Adrenal gland (tissue), 9 donors: ENCODE measurements at regions not wholly inside any gene's neighbourhood (a gene's known extent, or its start where the extent isn't known, plus 50 kb on each side); places are given as distances from the start of the nearest gene placed in this dataset.

Source experiments
- DNase-seq, 7 donors: peaks; one replicate each; pipeline ENCODE4 v3.0.0-alpha.2; 2019 to 2020
- H3K27ac ChIP-seq, 5 donors: fragments of 200-600 bp; sonication (generic) in 4 of 5; 1 replicate in 3 of 5; 2 replicates in 2 of 5; pipeline versions ENCODE4 v1.5.1 to v1.8.0; 2016 to 2020; ENCODE audit warnings: mild to moderate bottlenecking in 1 of 5
- H3K27me3 ChIP-seq: fragments of 200-600 bp; 2 replicates; pipeline ENCODE4 v1.8.0; 2021
- H3K36me3 ChIP-seq, 2 donors: fragments of 200-600 bp; replicated peaks in 1 of 2; 1 replicate in 1 of 2; 2 replicates in 1 of 2; pipeline versions ENCODE4 v1.5.1 to v1.8.0; 2018 to 2022
- H3K4me1 ChIP-seq, 2 donors: fragments of 200-600 bp; replicated peaks in 1 of 2; 1 replicate in 1 of 2; 2 replicates in 1 of 2; pipeline versions ENCODE4 v1.5.1 to v1.8.0; 2018 to 2021
- H3K4me3 ChIP-seq, 4 donors: fragments of 200-600 bp; sonication (generic) in 3 of 4; one replicate each; pipeline ENCODE4 v1.5.1; 2016 to 2018
- H3K9me3 ChIP-seq, 3 donors: fragments of 200-600 bp; sonication (generic) in 1 of 3; replicated peaks in 1 of 3; 1 replicate in 2 of 3; 2 replicates in 1 of 3; pipeline versions ENCODE4 v1.5.1 to v1.8.0; 2016 to 2021
- POLR2A ChIP-seq, 2 donors: fragments of 450-650 bp; IDR thresholded peaks; one replicate each; pipeline ENCODE4 v1.6.1; 2017; ENCODE audit warnings: antibody characterized with exemption in 2 of 2, mild to moderate bottlenecking in 2 of 2, moderate library complexity in 1 of 2
- WGBS, 4 donors: extraction: QIAGEN DNeasy Blood & Tissue Kit in 2 of 4; methylation state at CpG; one replicate each; pipeline versions ENCODE4 v1.1.5 to v1.1.7; 2013 to 2017; 5-methylcytosine and 5-hydroxymethylcytosine counted together
- intact Hi-C, 2 donors: fragments of 100-400 bp; cut with DNase I; formaldehyde crosslinking; loops; one replicate each; pipeline versions ENCODE4 v1.14.1 to v1.15.0; 2022 to 2023
- TF ChIP-seq, protein P1 (sequence below), 6 experiments: fragments of 450-650 bp in 4 of 6; fragments of 200-600 bp in 2 of 6; sonication (generic) in 1 of 6; IDR thresholded peaks; 1 replicate in 5 of 6; 2 replicates in 1 of 6; pipeline versions ENCODE4 v1.5.1 to v1.8.0; 2016 to 2021; ENCODE audit warnings: antibody characterized with exemption in 6 of 6, mild to moderate bottlenecking in 2 of 6, moderate library complexity in 1 of 6
- donor health status: healthy with polysubstance abuse.
- donor health status: Bipolar disorder and iron deficiency.
- donor health status: DM: yes; HTN: yes; CAD: no.
- donor health status: DM: no; HTN: no; CAD: no.
- donor health status: DM: no; HTN: no; CAD: no.

GRCh38 chr4:97493815-97494518 is 649.3 kb downstream of the STPG2 start:
- Histone ChIP-seq H3K4me1 (no peaks in the 10 kb centered on the region), H3K36me3 (no peaks in the 10 kb centered on the region), H3K4me3 (no peak overlapping the region), H3K27me3 (no peaks in the 10 kb centered on the region), H3K27ac (no peak overlapping the region), H3K9me3 (no peaks in the 10 kb centered on the region)
- WGBS, 4 donors: 8 to 17% (median 14%) methylated on average over 1 of the region's 1 CpG
- TF ChIP-seq, protein P1, sequence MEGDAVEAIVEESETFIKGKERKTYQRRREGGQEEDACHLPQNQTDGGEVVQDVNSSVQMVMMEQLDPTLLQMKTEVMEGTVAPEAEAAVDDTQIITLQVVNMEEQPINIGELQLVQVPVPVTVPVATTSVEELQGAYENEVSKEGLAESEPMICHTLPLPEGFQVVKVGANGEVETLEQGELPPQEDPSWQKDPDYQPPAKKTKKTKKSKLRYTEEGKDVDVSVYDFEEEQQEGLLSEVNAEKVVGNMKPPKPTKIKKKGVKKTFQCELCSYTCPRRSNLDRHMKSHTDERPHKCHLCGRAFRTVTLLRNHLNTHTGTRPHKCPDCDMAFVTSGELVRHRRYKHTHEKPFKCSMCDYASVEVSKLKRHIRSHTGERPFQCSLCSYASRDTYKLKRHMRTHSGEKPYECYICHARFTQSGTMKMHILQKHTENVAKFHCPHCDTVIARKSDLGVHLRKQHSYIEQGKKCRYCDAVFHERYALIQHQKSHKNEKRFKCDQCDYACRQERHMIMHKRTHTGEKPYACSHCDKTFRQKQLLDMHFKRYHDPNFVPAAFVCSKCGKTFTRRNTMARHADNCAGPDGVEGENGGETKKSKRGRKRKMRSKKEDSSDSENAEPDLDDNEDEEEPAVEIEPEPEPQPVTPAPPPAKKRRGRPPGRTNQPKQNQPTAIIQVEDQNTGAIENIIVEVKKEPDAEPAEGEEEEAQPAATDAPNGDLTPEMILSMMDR (IDR thresholded peaks at IDR 0.05): no peak
- no peak for TF ChIP-seq POLR2A (IDR thresholded peaks at IDR 0.05)
- DNase-seq: no peak
- intact Hi-C loops: no loop called here

DNA sequence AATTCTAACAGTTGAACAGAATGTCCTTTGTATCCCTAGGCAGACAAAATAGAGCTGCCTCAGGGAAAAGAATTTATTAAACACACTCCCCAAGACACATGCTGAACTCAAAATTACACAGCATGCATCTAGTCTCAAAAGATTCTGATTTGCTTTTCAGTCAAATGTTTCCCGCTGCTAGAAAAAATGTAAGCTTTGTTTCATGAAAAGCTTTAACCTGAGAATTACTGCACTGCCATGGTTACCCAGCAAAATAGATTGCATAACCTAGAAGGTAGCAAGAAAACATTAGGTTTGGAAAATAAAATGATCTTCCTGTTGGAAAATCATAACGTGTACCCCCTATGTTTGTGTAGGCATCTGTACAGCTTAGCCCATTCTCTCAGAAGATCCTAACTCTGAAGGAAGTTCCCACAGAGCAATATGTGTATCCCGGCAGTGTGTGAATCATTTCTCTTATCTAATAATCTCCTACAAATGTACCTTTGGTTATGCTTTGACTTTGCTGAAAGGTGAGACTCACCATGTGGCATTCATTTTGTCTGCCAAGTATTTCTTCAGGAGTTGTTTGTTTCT is 646.9 kb downstream of the STPG2 start:
- no peaks in the 10 kb centered on the region for H3K9me3 ChIP-seq
- no peak for DNase-seq
- 59 to 68% (median 61%) methylated on average over 3 of the region's 3 CpGs for whole genome bisulfite sequencing, 4 donors
- H3K27ac ChIP-seq: no peak overlapping the region
- TF ChIP-seq POLR2A (IDR thresholded peaks at IDR 0.05): no peak
- TF ChIP-seq, protein P1 (IDR thresholded peaks at IDR 0.05): no peak
- H3K27me3 ChIP-seq: no peaks in the 10 kb centered on the region
- H3K36me3 ChIP-seq: no peaks in the 10 kb centered on the region
- intact Hi-C loops: no loop called here
- H3K4me3 ChIP-seq: no peak overlapping the region
- no peaks in the 10 kb centered on the region for H3K4me1 ChIP-seq

- DNase-seq: no peak
- TF ChIP-seq POLR2A (IDR thresholded peaks at IDR 0.05): no peak
- TF ChIP-seq, protein P1 (IDR thresholded peaks at IDR 0.05): no peak
- Histone ChIP-seq H3K4me3 (no peak overlapping the region), H3K4me1 (no peaks in the 10 kb centered on the region), H3K27ac (no peak overlapping the region), H3K27me3 (no peaks in the 10 kb centered on the region), H3K36me3 (no peaks in the 10 kb centered on the region), H3K9me3 (no peaks in the 10 kb centered on the region)
- 81 to 88% (median 83%) methylated on average over 3 of the region's 3 CpGs for WGBS, 4 donors
- intact Hi-C loops: no loop called here
Measured at GRCh38 chr4:97498875-97499274, 644.4 kb downstream of the STPG2 start.

GRCh38 chr4:97500423-97500822 is 642.9 kb downstream of the STPG2 start:
- Histone ChIP-seq H3K27me3 (no peaks in the 10 kb centered on the region), H3K4me3 (no peak overlapping the region), H3K27ac (no peak overlapping the region), H3K4me1 (no peaks in the 10 kb centered on the region), H3K36me3 (no peaks in the 10 kb centered on the region), H3K9me3 (no peaks in the 10 kb centered on the region)
- WGBS, 4 donors: 87 to 94% (median 90%) methylated on average over 2 of the region's 2 CpGs
- TF ChIP-seq POLR2A (IDR thresholded peaks at IDR 0.05): no peak
- TF ChIP-seq, protein P1 (IDR thresholded peaks at IDR 0.05): no peak
- DNase-seq: no peak
- intact Hi-C loops: no loop called here
